Caki2 (cell line): ENCODE measurements at regions not wholly inside any gene's neighbourhood (a gene's known extent, or its start where the extent isn't known, plus 50 kb on each side); places are given as distances from the start of the nearest gene placed in this dataset.

Source experiments
- DNase-seq: peaks from one replicate; pipeline ENCODE4 v3.0.0-alpha.2; 2015; ENCODE audit warnings: low read depth
- in situ Hi-C: cut with HindIII; loops from 2 replicates; pipeline ENCODE4 v1.10.0; 2016; ENCODE audit warnings: low sequenced_read_pairs, low pct_unique_long_range_greater_than_20kb, mixed read lengths

DNA sequence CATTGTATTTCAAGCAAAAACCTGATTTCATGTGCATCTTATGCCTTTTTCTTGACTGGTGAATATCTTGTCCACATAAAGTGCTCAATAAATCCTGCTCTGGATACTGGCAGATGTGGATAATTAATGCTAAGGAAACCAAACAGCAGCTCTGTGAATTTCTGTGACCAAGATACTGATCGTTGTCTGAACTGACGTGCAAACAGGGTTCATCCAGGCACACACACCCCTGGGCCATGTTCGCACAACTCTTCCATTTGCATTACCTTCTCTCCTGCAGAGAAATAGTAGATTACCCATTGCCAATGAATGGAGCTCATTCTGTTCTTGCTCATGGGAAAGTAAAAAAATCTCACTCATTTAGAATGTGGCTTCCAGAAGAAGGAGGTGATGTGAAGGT lies 316.2 kb upstream of the TRIB2 start:
- no peak for DNase-seq
- in situ Hi-C loops: no loop called here

DNA sequence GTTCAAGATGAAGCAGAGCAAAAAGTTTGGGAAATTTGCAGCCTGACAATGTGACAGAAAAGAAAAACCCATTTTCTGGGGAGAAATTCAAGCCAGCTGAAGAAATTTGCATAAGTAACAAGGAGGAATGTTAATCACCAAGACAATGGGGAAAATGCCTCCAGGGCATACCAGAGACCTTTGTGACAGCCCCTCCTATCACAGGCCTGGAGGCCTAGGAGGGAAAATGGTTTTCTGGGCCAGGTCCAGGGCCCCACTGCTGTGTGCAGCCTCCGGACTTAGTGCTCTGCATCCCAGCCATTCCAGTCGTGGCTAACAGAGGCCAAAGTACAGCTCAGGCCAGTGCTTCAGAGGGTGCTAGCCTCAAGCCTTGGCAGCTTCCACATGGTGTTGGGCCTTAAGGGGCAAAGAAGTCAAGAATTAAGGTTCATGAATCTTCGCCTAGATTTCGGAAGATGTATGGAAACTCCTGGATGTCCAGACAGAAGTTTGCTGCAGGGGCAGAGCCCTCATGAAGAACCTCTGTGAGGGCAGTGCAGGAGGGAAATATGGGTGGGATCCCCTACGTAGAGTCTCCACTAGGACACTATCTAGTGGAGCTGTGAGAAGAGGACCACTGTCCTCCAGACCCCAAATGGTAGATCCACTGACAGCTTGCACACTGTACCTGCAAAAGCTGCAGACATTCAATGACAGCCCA lies 314.1 kb upstream of the TRIB2 start:
- DNase-seq: no peak
- in situ Hi-C loops: no loop called here

DNA sequence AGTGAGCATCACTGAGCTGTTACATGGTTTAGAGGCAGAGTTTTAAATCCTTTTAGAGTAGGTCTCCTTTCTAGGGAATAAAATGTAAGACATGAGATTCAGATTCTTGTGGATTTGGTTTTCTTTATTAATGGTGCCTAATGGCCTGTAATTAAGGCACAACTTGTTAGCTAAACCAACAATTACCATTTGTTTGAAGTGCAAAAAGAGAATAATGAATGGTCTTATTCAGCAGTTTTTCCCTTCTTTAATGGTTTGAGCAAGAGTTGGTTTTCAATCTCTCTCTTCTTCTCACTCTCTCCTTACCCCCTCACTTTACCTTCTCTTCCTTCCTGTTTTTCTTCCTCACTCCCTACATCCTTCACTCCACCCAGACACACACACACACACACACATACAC lies 312.2 kb upstream of the TRIB2 start:
- DNase-seq: no peak
- in situ Hi-C loops: no loop called here

DNA sequence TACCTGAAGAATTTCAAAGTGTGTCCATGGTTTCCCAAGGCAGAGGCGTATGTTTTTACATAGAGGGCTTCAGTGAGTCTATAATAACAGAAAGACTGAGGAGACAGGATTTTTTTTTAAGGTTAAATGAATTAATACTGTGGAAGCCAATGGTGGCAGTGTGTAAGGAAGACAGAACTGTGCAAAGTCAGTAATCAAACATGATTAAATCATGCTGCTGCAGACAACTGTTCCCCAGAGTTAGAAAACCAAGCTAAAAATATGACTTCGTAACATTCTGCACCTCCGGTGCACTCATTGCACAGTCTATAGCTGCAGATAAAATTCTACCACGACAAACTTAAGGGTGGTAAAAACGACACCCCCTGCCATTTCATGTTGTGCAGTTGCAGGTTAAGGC lies 309.6 kb upstream of the TRIB2 start:
- in situ Hi-C loops: no loop called here
- DNase-seq: no peak

DNA sequence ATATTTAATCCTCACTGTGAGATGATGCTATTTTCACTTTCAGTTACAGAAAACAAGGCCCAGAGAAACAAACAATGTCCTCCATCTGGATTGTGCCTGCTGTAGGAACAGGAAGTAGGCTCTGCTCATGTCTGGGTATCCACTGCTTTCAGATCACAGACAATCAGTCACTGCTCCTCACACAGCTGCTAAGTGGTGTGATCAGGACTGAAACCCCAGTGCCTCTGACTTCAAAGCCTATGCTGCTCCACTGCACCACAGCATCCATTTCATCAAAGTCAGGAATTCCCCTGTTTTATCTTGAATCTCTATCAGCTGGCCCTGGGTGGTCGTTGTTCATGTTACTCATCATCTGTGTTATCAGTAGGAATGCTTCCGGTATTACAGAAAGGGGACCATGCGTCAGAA lies 303.8 kb upstream of the TRIB2 start:
- no peak for DNase-seq
- in situ Hi-C loops: no loop called here

DNA sequence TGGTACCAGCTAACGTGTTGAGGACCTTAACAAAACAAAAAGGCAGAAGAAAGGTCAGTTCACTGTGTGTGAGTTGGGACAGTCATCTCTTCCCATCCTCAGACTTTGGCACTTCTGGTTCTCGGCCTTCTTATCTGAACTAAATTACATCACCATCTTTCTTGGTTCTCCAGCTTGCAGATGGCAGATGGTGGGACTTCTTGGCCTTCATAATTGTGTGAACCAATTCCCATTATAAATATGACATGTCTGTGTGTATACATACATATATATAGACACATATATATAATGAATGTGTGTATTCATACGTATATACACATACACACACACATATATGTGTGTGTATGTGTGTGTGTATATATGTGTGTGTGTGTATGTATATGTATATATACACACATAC lies 301.2 kb upstream of the TRIB2 start:
- in situ Hi-C loops: no loop called here
- DNase-seq: no peak

DNA sequence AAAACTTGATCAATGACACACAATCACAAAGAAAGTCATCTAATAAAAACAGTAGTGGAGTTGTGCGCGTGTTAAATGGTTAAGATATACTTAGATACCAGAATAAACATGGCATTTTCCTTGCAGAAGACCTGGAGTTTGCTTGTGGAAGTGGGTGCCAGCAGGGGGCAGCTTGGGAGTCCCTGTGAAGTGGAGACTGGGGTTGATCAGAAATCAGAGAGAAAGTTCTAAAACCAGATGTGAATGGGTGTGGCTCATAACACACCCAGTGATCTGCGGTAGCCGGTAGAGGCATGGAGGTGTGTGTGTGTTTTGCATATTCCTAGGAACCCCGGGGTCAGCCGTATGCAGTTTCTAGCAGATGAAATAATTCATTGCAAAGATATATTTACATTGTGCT lies 300.1 kb upstream of the TRIB2 start:
- in situ Hi-C loops: no loop called here

DNA sequence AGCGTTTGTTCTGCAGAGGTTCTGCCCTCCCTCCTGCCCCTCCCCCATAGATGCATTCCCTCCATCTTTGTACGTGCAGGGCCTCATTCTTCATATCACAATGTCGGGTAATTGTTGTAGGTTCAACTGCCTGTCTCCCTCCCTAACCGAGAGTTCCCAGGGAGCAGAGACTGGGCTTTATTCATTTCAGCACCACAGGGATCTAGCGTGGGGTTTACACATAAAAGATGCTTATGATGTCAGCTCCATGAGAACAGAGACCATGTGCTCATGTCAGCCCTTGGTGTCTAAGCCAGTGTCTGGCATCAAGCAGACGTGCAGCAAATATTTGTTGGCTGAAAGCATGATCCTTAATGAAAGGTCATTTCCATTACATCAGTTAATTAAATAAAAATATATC lies 298.9 kb upstream of the TRIB2 start:
- in situ Hi-C loops: no loop called here
- DNase-seq: no peak

More for the DNA sequence above, 300.1 kb upstream of the TRIB2 start:
- DNase-seq: no peak

DNA sequence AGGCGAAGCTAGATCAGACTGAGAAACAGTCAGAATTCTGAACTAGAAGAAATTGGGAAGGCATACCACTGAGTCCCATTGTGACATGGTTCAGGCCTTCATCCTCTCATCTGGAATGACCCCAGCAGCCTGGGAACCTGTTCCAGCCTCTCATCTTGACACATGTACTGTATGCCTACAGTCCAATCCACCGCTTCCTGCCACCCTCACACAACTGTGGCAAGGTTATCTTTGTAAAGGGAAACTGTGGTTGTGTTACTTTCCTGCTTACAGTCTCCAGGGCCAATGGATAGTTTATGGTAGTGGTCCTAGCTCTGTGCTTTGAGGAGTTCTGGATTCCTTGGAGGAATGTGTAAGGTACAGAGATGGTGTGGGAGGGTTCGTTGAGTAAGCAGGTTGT lies 296.9 kb upstream of the TRIB2 start:
- DNase-seq: no peak
- in situ Hi-C loops: no loop called here

DNA sequence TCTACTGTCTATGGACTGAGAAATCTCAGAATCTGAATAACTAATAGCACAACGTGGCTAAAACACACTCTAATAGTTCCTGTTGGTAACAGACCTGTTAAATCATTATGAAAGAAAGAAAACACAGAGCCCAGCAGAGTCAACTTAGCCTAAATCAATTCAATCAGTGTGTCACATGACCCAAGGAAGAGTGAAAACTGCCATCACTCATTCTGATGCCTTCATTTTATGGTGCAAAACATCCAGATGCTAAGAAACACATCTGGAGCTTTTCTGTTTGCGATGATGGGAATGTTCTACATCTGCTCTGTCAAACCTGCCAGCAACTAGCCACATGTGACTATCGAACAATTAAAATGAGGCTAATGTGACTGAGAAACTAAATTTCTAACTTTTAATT lies 295.7 kb upstream of the TRIB2 start:
- in situ Hi-C loops: no loop called here
- no peak for DNase-seq

DNA sequence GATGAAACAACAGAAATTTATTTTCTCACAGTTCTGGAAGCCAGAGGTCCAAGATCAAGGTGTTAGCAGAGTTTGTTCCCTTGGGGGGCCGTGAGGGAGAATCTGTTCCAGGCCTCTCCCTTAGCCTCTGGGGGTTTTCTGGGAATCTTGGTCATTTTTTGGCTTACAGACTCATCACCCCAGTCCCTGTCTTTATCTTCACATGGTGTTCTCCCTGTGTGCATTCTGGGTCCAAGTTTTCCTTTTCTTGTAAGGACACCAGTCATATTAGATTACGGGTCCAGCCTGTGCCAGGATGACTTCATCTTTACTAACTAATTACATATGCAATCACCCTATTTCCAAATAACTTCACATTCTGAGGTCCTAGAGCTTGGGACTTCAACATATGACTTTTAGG lies 292.5 kb upstream of the TRIB2 start:
- in situ Hi-C loops: no loop called here
- DNase-seq: no peak

DNA sequence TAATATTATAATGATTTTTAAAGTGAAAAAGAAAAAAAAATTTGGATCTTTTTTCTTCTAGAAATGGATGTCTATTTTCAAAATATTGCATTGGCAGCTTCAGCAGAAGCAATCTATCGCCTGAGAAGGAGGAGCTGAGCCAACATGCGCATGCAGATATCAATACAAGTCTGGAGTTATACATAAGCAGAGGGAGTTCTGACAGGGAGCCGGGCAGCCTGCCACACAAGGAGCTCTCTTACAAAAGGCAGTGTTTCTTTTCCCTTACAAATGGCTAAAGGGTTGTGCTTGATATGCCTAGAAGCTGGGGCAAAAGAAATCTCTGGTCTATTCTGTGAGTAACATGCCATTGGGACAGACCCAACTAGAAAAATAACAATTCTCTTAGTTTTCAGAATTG lies 291.9 kb upstream of the TRIB2 start:
- DNase-seq: no peak
- in situ Hi-C loops: no loop called here

DNA sequence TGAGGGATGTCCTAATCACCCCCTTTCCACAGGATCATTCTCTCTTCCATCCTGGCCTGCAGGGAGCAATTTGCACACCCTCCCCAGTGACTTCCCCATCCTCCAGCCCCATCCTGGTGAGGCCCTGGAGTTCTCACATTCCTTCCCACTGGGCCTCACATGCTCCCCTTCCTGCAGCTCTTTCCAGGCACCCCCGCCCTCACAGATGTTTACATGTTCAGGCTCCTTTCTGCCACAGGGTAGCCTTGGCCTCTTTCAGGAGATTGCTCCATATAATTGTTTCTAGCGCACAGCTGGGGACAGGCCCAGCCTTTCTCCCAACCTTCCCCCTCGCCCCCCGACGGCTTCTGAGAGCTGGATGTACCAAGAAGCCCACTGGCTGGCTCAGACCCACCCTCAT lies 288.4 kb upstream of the TRIB2 start:
- in situ Hi-C loops: no loop called here
- no peak for DNase-seq

DNA sequence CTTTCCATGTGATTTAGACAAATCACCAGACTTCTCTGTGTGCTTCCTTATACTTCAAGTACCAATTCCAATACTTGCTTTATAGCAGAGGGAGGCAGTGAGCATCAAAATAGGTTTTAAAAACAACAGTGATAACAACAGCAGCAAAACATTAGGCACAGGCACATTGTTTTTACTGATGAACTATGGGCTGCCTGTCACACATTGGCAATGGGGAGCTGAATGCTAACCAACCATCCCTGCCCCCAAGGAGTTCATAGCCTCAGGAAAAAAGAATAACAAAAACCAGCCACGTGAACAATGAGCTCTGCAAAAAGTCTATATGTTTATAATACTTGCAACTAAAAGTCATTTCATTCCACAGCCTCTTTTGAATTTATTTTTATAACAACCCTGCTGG lies 287.9 kb upstream of the TRIB2 start:
- no peak for DNase-seq
- in situ Hi-C loops: no loop called here

DNA sequence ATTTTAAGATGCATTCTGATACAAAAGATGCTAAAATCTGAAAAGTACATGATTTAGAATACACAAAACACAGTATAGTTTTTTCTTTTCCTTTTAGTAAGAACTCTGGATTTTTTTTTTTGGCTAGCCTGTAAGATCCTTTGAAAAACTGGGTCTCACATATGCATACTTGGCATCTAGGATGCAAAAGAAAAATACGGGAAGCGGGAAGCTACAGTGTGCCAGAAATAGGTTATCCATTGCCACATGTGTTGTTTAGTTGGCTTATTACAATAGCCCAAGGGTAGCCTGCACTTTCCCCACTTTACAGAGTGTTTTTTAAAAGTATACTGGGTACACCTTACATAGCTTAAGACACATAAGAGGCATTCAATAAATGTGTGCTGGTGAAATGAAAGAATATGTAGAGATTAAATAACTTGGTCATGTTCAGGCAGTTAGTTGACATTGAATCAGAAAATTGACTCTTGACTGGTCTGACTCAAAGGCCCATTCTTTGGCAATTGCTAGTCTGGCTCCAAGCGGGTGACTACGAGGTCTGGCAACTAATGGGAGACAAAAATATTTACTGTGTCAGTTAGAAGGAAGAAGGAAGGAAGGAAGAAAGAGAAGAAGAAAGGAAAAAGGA lies 286.8 kb upstream of the TRIB2 start:
- in situ Hi-C loops: no loop called here
- DNase-seq: no peak

DNA sequence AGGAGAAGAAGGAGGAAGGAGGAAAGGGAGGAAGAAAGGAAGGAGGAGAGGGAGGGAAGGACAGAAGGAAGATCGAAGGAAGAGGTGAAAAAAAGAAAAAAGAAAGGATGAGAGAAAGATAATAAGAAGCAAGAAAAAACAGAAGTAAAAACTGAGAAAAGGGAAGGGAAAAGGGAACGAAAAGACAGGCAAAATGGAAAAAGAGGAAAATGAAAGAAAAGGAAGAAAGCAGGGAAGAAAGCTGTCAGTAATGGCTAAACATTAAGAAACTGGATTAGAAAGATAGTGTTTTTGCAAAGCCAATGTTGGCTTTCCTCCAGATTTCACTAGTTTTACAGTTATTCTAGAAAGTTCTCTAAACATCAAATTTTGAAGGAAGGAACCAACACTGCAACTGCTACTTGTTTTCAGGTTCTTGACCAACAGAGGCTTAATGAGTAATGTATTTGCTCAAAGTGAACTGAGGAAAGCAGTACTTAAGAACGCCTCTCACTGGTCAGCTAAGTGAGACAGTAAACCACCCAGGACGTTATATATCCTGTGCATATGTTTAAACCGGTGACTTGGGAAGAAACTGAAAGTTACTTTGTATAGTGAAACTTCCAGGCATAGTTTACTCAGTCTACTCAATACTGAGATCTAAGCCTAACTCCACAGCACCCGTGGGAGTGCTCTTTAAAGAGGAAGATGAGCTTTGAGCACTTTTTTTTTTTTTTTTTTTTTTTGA lies 286.2 kb upstream of the TRIB2 start:
- no peak for DNase-seq
- in situ Hi-C loops: no loop called here

DNA sequence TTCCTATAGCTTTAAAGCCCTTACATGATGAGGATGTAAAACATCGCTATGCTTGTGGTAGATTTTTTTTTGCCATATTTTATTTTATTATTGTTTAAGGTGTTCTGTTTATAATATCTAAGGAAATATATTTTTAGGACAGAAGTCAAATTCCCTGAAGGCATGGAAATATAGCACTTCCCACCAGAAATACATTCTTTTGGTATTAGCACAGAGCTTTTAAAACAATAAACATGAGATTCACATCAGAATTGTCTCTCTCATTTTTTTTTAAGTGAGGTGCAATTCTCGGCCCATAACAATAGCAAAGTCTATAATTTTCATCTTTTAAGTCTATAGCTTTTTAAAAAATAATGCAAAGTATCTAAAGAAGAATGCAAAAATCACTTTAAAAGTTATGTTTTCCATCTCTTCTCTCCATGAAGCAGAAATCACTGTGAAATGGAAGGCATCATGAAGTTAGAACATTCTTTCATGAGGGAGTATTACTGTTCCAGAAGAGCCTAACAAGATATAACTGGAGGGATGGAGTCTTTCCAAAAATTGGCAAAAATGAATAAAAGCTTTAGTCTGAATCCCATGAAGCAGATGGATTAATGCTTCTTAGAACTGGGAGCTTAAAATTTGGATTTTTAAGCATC lies 283.6 kb upstream of the TRIB2 start:
- DNase-seq: no peak

DNA sequence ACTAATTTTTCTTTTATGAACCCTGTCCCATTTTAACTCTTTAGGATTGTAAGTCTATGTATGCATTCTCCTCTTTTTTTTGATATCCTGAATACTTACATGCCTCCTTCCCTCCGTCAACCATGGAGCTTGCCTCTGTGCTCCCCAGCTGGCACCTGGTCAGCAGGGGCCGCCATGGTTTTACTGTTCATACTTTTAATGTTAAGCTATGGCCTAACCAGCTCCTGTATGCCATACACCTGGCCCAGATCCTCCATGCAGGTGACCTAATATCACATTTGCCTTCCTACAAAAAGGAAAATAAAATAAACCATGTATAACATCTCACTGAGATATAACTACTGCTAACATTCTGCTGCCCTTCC lies 283.1 kb upstream of the TRIB2 start:
- in situ Hi-C loops: no loop called here

More for the DNA sequence above, 283.6 kb upstream of the TRIB2 start:
- in situ Hi-C loops: no loop called here

DNA sequence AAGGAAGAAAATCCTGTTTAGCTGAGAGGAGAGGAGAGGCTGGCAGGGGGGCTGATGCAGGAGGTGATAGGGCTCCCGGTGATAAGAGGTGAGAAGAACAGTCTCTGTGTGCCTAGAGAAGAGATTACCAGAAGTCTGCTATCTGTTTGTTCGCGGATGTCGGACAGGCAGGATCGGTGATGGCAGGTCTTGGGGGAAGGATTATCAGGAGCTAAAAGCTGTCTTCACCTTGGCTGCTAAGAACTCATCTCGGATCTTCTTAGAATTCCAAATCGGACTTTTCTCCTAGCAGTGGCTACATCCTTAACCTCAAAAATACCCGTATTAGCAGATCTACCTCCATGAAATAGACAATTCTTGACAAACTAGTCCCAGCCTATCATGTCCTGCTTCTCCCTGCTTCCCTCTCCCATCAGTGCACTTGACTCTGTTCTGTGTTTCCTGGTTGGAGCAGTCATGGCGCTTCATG lies 282.1 kb upstream of the TRIB2 start:
- in situ Hi-C loops: no loop called here

More for the DNA sequence above, 283.1 kb upstream of the TRIB2 start:
- no peak for DNase-seq

More for the DNA sequence above, 282.1 kb upstream of the TRIB2 start:
- DNase-seq: no peak
